ENCODE measurements at regions not wholly inside any gene's neighbourhood (a gene's known extent, or its start where the extent isn't known, plus 50 kb on each side); places are given as distances from the start of the nearest gene placed in this dataset.

GRCh38 chr9:32177396-32177795 lies 207.0 kb upstream of the ACO1 start:
- Histone ChIP-seq H3K9me2 (ENCODE audit: insufficient read depth) (no peaks in the 10 kb centered on the region), H3K36me3 (ENCODE audit: control insufficient read depth in 1 of 2, insufficient read depth in 2 of 2, low read length in 2 of 2) (no peaks in the 10 kb centered on the region), H3K4me1 (ENCODE audit: control insufficient read depth in 1 of 2, insufficient read depth in 2 of 2, low read length in 2 of 2) (no peaks in the 10 kb centered on the region), H3K9me3 (ENCODE audit: control insufficient read depth in 1 of 2, insufficient read depth in 1 of 2, low read depth in 1 of 2, low read length in 2 of 2) (no peaks in the 10 kb centered on the region), H3K27me3 (ENCODE audit: insufficient read depth, low read length) (no peaks in the 10 kb centered on the region), H3K4me2 (ENCODE audit: low read length) (no peak overlapping the region), H2AFZ (ENCODE audit: low read depth, low read length, poor library complexity, severe bottlenecking) (no peak overlapping the region), H3K79me2 (ENCODE audit: insufficient read depth, low read length) (no peaks in the 10 kb centered on the region), H3K9ac (ENCODE audit: low read length) (no peak overlapping the region), H4K20me1 (ENCODE audit: insufficient read depth) (no peaks in the 10 kb centered on the region), H3K4me3 (replicated peaks in 1 of 2; ENCODE audit: low read depth in 1 of 2, low read length in 2 of 2) (no peak overlapping the region), H3K27ac (ENCODE audit: low read depth, low read length) (no peak overlapping the region)
- TF ChIP-seq REST (IDR thresholded peaks at IDR 0.05; ENCODE audit: low read depth) (no peak), CBX3 (IDR thresholded peaks at IDR 0.05; ENCODE audit: low read depth) (no peak), POLR2AphosphoS5 (IDR thresholded peaks at IDR 0.05; ENCODE audit: low read depth, low read length) (no peak)
- no TSS peak for BruUV-seq (replicated peaks)
- no peak for DNase-seq (ENCODE audit: low read depth, low spot score)
- ChIA-PET RAD21 (ENCODE audit: low non-redundant PET in 1 of 2, low total read pairs in 2 of 2, uncharacterized antibody in 2 of 2, unreplicated experiment in 2 of 2) (no interaction called here), POLR2A (no interaction called here), CTCF (no interaction called here)
- no peak for ATAC-seq
- intact Hi-C loops (cut with micrococcal nuclease), result no loop called here

- H3K36me3 ChIP-seq (ENCODE audit: control insufficient read depth in 1 of 2, insufficient read depth in 2 of 2, low read length in 2 of 2), result no peaks in the 10 kb centered on the region
- H3K27me3 ChIP-seq (ENCODE audit: insufficient read depth, low read length), result no peaks in the 10 kb centered on the region
- no peaks in the 10 kb centered on the region for H3K9me3 ChIP-seq (ENCODE audit: control insufficient read depth in 1 of 2, insufficient read depth in 1 of 2, low read depth in 1 of 2, low read length in 2 of 2)
- no peak overlapping the region for H2AFZ ChIP-seq (ENCODE audit: low read depth, low read length, poor library complexity, severe bottlenecking)
- ATAC-seq, result no peak
- H3K27ac ChIP-seq (ENCODE audit: low read depth, low read length), result no peak overlapping the region
- no peaks in the 10 kb centered on the region for H3K9me2 ChIP-seq (ENCODE audit: insufficient read depth)
- intact Hi-C loops (cut with micrococcal nuclease), result no loop called here
- no peak overlapping the region for H3K4me3 ChIP-seq (replicated peaks in 1 of 2; ENCODE audit: low read depth in 1 of 2, low read length in 2 of 2)
- no peaks in the 10 kb centered on the region for H3K79me2 ChIP-seq (ENCODE audit: insufficient read depth, low read length)
- H3K4me1 ChIP-seq (ENCODE audit: control insufficient read depth in 1 of 2, insufficient read depth in 2 of 2, low read length in 2 of 2), result no peaks in the 10 kb centered on the region
- no peak for DNase-seq (ENCODE audit: low read depth, low spot score)
- ChIA-PET CTCF (no interaction called here), RAD21 (ENCODE audit: low non-redundant PET in 1 of 2, low total read pairs in 2 of 2, uncharacterized antibody in 2 of 2, unreplicated experiment in 2 of 2) (no interaction called here), POLR2A (no interaction called here)
- no peak overlapping the region for H3K4me2 ChIP-seq (ENCODE audit: low read length)
- no peak overlapping the region for H3K9ac ChIP-seq (ENCODE audit: low read length)
- BruUV-seq (replicated peaks), result no TSS peak
- H4K20me1 ChIP-seq (ENCODE audit: insufficient read depth), result no peaks in the 10 kb centered on the region
- no peak for TF ChIP-seq TCF7L2 (IDR thresholded peaks at IDR 0.05; ENCODE audit: borderline replicate concordance, extremely low read depth, insufficient read depth, insufficient read length)
- TF ChIP-seq ELF1 (IDR thresholded peaks at IDR 0.05; ENCODE audit: borderline replicate concordance, low read depth), result no peak
- TF ChIP-seq SP1 (IDR thresholded peaks at IDR 0.05; ENCODE audit: low read depth), result no peak
- no peak for TF ChIP-seq ATF3 (IDR thresholded peaks at IDR 0.05)
- no peak for TF ChIP-seq CBX3 (IDR thresholded peaks at IDR 0.05; ENCODE audit: low read depth)
- no peak for TF ChIP-seq CEBPB (IDR thresholded peaks at IDR 0.05; ENCODE audit: low read depth)
- no peak for TF ChIP-seq MAX (IDR thresholded peaks at IDR 0.05)
- TF ChIP-seq REST (IDR thresholded peaks at IDR 0.05; ENCODE audit: low read depth), result no peak
- TF ChIP-seq EZH2 (IDR thresholded peaks at IDR 0.05), result no peak
- no peak for TF ChIP-seq ZFX (IDR thresholded peaks at IDR 0.05)
- no peak for TF ChIP-seq SIN3A (IDR thresholded peaks at IDR 0.05; ENCODE audit: low read depth)
- no peak for TF ChIP-seq ZNF274 (IDR thresholded peaks at IDR 0.05; ENCODE audit: low read depth, low read length)
These were observed 203.8 kb upstream of the ACO1 start for GRCh38 chr9:32180597-32180996.
